Smooth muscle cell (in vitro differentiated cells): ENCODE measurements at regions not wholly inside any gene's neighbourhood (a gene's known extent, or its start where the extent isn't known, plus 50 kb on each side); places are given as distances from the start of the nearest gene placed in this dataset.
"Not testable (repeated sequence)": the region's sequence is repeated elsewhere in the genome, so short reads cannot be mapped to it uniquely, and the experiment has no call there.

ENCODE experiments used
- DNase-seq: peaks from one replicate; lab custom pipeline; 2025; ENCODE audit not compliant: unreplicated experiment; lab: John Stamatoyannopoulos, UW
- H2AFZ ChIP-seq: fragments of 200-600 bp; sonication (generic); 2 replicates; pipeline ENCODE4 v1.6.0; 2016; ENCODE audit warnings: antibody characterized with exemption, low read depth, mild to moderate bottlenecking
- H3F3A ChIP-seq: fragments of 200-600 bp; sonication (generic); 2 replicates; pipeline ENCODE4 v1.6.0; 2017; ENCODE audit warnings: antibody characterized with exemption, low read depth
- H3K27ac ChIP-seq: fragments of 200-600 bp; sonication (generic); 2 replicates; pipeline ENCODE4 v1.5.1; 2016; ENCODE audit warnings: low read depth, mild to moderate bottlenecking
- H3K27me3 ChIP-seq: fragments of 200-600 bp; sonication (generic); 2 replicates; pipeline ENCODE4 v1.6.1; 2016; ENCODE audit warnings: low read depth, mild to moderate bottlenecking
- H3K36me3 ChIP-seq: fragments of 200-600 bp; sonication (generic); 2 replicates; pipeline ENCODE4 v1.5.1; 2016; ENCODE audit warnings: low read depth
- H3K4me1 ChIP-seq: fragments of 200-600 bp; sonication (generic); 2 replicates; pipeline ENCODE4 v1.5.1; 2016; ENCODE audit warnings: low read depth
- H3K4me2 ChIP-seq: fragments of 200-600 bp; sonication (generic); 2 replicates; pipeline ENCODE4 v1.6.0; 2016; ENCODE audit warnings: mild to moderate bottlenecking
- H3K4me3 ChIP-seq: fragments of 200-600 bp; sonication (generic); 2 replicates; pipeline ENCODE4 v1.5.1; 2016; ENCODE audit warnings: mild to moderate bottlenecking
- H3K79me2 ChIP-seq: fragments of 200-600 bp; sonication (generic); 2 replicates; pipeline ENCODE4 v1.6.0; 2016; ENCODE audit warnings: low read depth, mild to moderate bottlenecking
- H3K9ac ChIP-seq: fragments of 200-600 bp; sonication (generic); 2 replicates; pipeline ENCODE4 v1.6.0; 2016; ENCODE audit warnings: low read depth
- H3K9me3 ChIP-seq: fragments of 200-600 bp; sonication (generic); replicated peaks from 2 replicates; pipeline ENCODE4 v1.5.1; 2016; ENCODE audit warnings: low read depth
- H4K20me1 ChIP-seq: fragments of 200-600 bp; sonication (generic); 2 replicates; pipeline ENCODE4 v1.6.0; 2016; ENCODE audit warnings: low read depth
- WGBS: methylation state at CpG from one replicate; pipeline ENCODE4 v1.1.7; 2016; ENCODE audit warnings: low lambda C conversion rate; 5-methylcytosine and 5-hydroxymethylcytosine counted together
- TF ChIP-seq, protein P1 (sequence below): fragments of 200-600 bp; sonication (generic); IDR thresholded peaks from 2 replicates; pipeline ENCODE4 v1.5.1; 2017; ENCODE audit warnings: borderline replicate concordance, mild to moderate bottlenecking, antibody characterized with exemption; ENCODE audit not compliant: insufficient read depth, poor library complexity, severe bottlenecking

DNA sequence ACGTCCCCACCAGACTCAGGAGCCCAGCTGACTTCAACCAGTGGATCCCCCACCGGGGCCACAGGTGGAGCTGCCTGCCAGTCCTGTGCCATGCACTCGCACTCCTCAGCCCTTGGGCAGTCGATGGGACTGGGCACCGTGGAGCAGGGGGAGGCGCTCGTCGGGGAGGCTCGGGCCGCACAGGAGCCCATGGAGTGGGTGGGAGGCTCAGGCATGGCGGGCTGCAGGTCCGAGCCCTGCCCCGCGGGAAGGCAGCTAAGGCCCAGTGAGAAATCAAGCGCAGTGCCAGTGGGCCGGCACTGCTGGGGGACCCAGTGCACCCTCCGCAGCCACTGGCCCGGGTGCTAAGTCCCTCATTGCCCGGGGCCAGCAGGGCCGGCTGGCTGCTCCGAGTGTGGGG lies 52.3 kb upstream of the LRRC30 start:
- H3K27me3 ChIP-seq, H3K36me3 ChIP-seq, DNase-seq, H3K9me3 ChIP-seq, H2AFZ ChIP-seq, H4K20me1 ChIP-seq, H3K9ac ChIP-seq, H3K79me2 ChIP-seq, H3K4me1 ChIP-seq, H3K27ac ChIP-seq, H3K4me3 ChIP-seq, H3F3A ChIP-seq, H3K4me2 ChIP-seq: not testable (repeated sequence)
- WGBS, result 96% methylated on average over 21 of the region's 21 CpGs

DNA sequence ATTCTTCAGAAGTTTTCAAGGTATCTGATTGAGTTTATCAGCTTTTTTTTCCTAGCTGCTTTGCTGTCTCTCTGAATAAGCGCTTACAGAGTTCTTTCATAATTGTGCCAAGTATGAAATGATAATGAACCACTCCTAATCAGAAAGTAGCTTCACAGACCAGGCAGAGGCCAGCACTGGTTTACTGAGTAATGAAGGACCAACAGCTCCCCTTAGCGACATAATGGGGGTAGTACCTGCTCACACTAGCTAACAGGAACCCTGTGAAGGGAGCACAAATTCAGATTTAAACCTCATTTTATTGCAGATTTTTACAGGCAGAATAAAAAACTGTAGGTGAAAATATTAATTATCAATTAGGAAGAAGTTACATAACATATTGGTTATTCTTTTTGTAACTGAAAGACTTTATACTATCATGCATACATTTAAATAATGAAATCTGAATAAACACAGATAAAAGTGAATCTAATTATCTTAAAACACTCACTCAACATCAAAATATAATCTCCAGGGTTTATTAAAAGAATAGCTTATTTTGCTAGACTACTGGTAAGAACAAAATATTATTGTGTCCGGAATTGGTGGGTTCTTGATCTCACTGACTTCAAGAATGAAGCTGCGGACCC lies 53.7 kb upstream of the LRRC30 start:
- H3K27me3 ChIP-seq, result peaks cover 9% of the 10 kb centered on the region
- H3K79me2 ChIP-seq, result no peaks in the 10 kb centered on the region
- no peaks in the 10 kb centered on the region for H4K20me1 ChIP-seq
- no peak overlapping the region for H3K27ac ChIP-seq
- 52% methylated on average over 4 of the region's 4 CpGs for WGBS
- H2AFZ ChIP-seq, result peak overlapping the region; percentile 13
- H3K4me1 ChIP-seq, result no peaks in the 10 kb centered on the region
- TF ChIP-seq, protein P1, sequence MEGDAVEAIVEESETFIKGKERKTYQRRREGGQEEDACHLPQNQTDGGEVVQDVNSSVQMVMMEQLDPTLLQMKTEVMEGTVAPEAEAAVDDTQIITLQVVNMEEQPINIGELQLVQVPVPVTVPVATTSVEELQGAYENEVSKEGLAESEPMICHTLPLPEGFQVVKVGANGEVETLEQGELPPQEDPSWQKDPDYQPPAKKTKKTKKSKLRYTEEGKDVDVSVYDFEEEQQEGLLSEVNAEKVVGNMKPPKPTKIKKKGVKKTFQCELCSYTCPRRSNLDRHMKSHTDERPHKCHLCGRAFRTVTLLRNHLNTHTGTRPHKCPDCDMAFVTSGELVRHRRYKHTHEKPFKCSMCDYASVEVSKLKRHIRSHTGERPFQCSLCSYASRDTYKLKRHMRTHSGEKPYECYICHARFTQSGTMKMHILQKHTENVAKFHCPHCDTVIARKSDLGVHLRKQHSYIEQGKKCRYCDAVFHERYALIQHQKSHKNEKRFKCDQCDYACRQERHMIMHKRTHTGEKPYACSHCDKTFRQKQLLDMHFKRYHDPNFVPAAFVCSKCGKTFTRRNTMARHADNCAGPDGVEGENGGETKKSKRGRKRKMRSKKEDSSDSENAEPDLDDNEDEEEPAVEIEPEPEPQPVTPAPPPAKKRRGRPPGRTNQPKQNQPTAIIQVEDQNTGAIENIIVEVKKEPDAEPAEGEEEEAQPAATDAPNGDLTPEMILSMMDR, result peak; percentile 89
- H3F3A ChIP-seq, result no peaks in the 10 kb centered on the region
- no peak overlapping the region for H3K9ac ChIP-seq
- no peaks in the 10 kb centered on the region for H3K36me3 ChIP-seq
- DNase-seq, result no peak
- no peaks in the 10 kb centered on the region for H3K9me3 ChIP-seq
- no peak overlapping the region for H3K4me3 ChIP-seq
- H3K4me2 ChIP-seq, result no peak overlapping the region

DNA sequence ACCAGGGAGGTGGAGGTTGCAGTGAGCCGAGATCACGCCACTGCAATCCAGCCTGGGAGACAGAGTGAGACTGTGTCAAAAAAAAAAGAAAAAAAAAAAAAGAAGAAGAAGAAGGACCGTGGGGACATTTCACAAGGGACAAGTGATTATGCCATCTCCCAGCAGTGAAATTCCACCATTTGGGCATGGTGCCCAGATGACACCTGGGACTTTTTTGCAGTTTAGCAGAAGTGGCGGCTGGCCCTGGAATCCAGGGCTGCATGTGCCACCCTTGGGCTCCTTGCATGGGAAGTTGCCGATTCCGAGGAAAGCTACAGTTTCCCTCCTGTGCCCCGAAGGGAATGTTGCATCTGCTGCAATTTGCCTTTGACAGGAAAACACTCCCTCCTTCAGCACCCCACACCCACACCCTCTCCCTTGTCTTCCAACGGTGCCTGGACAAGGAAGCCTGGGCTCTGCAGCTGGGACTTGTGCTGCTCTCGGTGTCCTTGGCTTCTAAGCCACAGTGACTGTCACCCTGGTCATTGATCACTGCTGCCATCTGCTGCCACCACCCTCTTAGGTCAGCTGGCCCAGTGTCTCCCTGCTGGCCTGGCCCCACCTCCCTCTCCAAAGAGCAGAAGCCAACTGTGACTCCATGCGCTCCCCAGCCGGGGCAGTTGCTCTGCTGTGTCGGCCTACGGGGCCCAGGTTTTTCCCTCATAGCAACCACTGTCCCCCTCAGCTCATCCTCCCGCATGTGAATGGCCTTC lies 56.4 kb upstream of the LRRC30 start:
- Histone ChIP-seq H3F3A (no peaks in the 10 kb centered on the region), H3K9ac (no peak overlapping the region), H3K4me1 (no peaks in the 10 kb centered on the region), H4K20me1 (no peaks in the 10 kb centered on the region), H3K9me3 (no peaks in the 10 kb centered on the region), H3K27me3 (no peaks in the 10 kb centered on the region), H3K27ac (no peak overlapping the region), H3K79me2 (no peaks in the 10 kb centered on the region), H3K36me3 (no peaks in the 10 kb centered on the region), H2AFZ (no peak overlapping the region), H3K4me2 (no peak overlapping the region), H3K4me3 (no peak overlapping the region)
- TF ChIP-seq, protein P1, result peak; percentile 17
- DNase-seq, result no peak
- 78% methylated on average over 14 of the region's 14 CpGs for WGBS

DNA sequence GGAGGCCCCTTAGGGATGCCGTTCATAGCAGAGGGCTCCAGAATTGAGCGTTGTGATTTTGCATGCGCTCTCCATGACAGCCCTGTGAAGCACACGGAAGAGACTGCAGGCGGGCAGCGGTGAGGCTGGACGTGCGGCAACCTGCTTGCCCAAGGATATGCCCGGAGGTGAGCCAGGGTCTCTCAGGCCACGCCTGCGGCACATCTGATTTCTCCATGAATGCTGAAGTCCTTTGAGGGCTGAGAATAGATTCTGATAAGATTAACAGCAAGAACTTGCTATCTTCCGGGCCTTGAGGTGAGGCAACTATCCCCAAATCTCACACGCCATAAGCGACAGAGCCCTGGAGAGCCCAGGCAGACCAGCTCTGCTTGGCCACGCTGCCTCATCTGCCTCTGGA lies 55.6 kb upstream of the LAMA1 start:
- no peaks in the 10 kb centered on the region for H3F3A ChIP-seq
- no peaks in the 10 kb centered on the region for H4K20me1 ChIP-seq
- no peaks in the 10 kb centered on the region for H3K79me2 ChIP-seq
- H3K4me1 ChIP-seq, result peaks cover 7% of the 10 kb centered on the region
- H3K9ac ChIP-seq, result no peak overlapping the region
- H3K27me3 ChIP-seq, result no peaks in the 10 kb centered on the region
- WGBS, result 90% methylated on average over 15 of the region's 15 CpGs
- no peak for DNase-seq
- no peaks in the 10 kb centered on the region for H3K9me3 ChIP-seq
- H3K4me2 ChIP-seq, result no peak overlapping the region
- TF ChIP-seq, protein P1, result no peak
- no peak overlapping the region for H2AFZ ChIP-seq
- no peak overlapping the region for H3K27ac ChIP-seq
- no peaks in the 10 kb centered on the region for H3K36me3 ChIP-seq
- H3K4me3 ChIP-seq, result no peak overlapping the region
